Heart right ventricle (tissue), 16 donors: ENCODE measurements at regions not wholly inside any gene's neighbourhood (a gene's known extent, or its start where the extent isn't known, plus 50 kb on each side); places are given as distances from the start of the nearest gene placed in this dataset.
A peak's percentile ranks its signal among the peaks of the same experiment; 100 is the strongest.

Source experiments
- ATAC-seq, 8 donors: fragments of 200-7000 bp; cut with Tn5 transposase; one replicate each; pipeline ENCODE4 v1.9.1; 2020; ENCODE audit warnings: mild to moderate bottlenecking in 8 of 8, moderate library complexity in 8 of 8, moderate number of reproducible peaks in 1 of 8
- DNase-seq, 2 donors: peaks; one replicate each; pipeline ENCODE4 v3.0.0-alpha.2; 2020
- H3K27ac ChIP-seq, 10 donors: fragments of 200-600 bp; sonication (generic) in 2 of 10; one replicate each; pipeline versions ENCODE4 v1.5.0 to v1.8.0; 2020 to 2022; ENCODE audit warnings: mild to moderate bottlenecking in 3 of 10
- H3K27me3 ChIP-seq, 7 donors: fragments of 200-600 bp; one replicate each; pipeline ENCODE4 v1.8.0; 2021 to 2022; ENCODE audit warnings: mild to moderate bottlenecking in 2 of 7
- H3K36me3 ChIP-seq, 9 donors: fragments of 200-600 bp; sonication (generic) in 1 of 9; one replicate each; pipeline versions ENCODE4 v1.5.0 to v1.8.0; 2020 to 2022; ENCODE audit warnings: mild to moderate bottlenecking in 2 of 9
- H3K4me1 ChIP-seq, 9 donors: fragments of 200-600 bp; sonication (generic) in 1 of 9; one replicate each; pipeline versions ENCODE4 v1.5.0 to v1.8.0; 2020 to 2022; ENCODE audit warnings: mild to moderate bottlenecking in 4 of 9
- H3K4me3 ChIP-seq, 10 donors: fragments of 200-600 bp; sonication (generic) in 2 of 10; one replicate each; pipeline versions ENCODE4 v1.5.0 to v1.8.0; 2020 to 2022; ENCODE audit warnings: mild to moderate bottlenecking in 7 of 10, moderate library complexity in 2 of 10
- H3K9me3 ChIP-seq, 11 donors: fragments of 200-600 bp in 10 of 11; sonication (generic) in 2 of 11; one replicate each; pipeline versions ENCODE4 v1.5.0 to v1.8.0; 2013 to 2022; ENCODE audit warnings: mild to moderate bottlenecking in 2 of 11, control low read depth in 1 of 11, moderate library complexity in 1 of 11
- CTCF ChIP-seq, 9 donors: fragments of 200-600 bp; sonication (generic) in 2 of 9; IDR thresholded peaks; one replicate each; pipeline versions ENCODE4 v1.5.0 to v1.8.0; 2021 to 2022; ENCODE audit warnings: antibody characterized with exemption in 9 of 9, mild to moderate bottlenecking in 5 of 9, moderate library complexity in 1 of 9
- WGBS, 2 donors: extraction: QIAGEN DNeasy Blood & Tissue Kit; methylation state at CpG; one replicate each; pipeline ENCODE4 v1.1.7; 2013; ENCODE audit warnings: inconsistent platforms in 1 of 2; 5-methylcytosine and 5-hydroxymethylcytosine counted together
- intact Hi-C, 10 donors: fragments of 100-400 bp; cut with DNase I; formaldehyde crosslinking; loops; one replicate each; pipeline versions ENCODE4 v1.11.1 to v1.14.2; 2022
- donor health status: Arrhythmogenic right ventricular cardiomyopathy.
- donor health status: ischemic (EF 13 %, LVEDD 7.1; RV severe dilation, severe dysfunction).
- donor health status: healthy with polysubstance abuse.
- donor health status: DM: no; HTN: yes; CAD: no.
- donor health status: DM: no; HTN: no; CAD: no.
- donor health status: ischemic (EF 25% LVEDD 6.9; RV normal size, moderate dysfunction).
- donor health status: ischemic (EF 25% LVEDD 5.7; RV mildly dilated, moderate dysfunction).
- donor health status: healthy.
- donor health status: DM: yes; HTN: yes; CAD: no.
- donor health status: Ischemic cardiomyopathy.
- donor health status: ischemic (EF 35%, LVEDD 5.7; RV mildly dilated, moderate dysfunction).
- donor health status: nonischemic (EF 11% LVEDD 7.7; RV severe dilation, severe dysfunction).
- donor health status: DM: yes; HTN: yes; CAD: no.
- donor health status: PGD.
- donor health status: ischemic (EF 29% LVEDD 5.4; RV normal size, mild dysfunction).
- donor health status: nonischemic (EF 23%, LVEDD 6.1; RV moderate dilation, normal function).

GRCh38 chr6:139832493-139833305 lies 458.3 kb upstream of the CITED2 start:
- 93 to 94% methylated on average over 15 of the region's 15 CpGs for WGBS, 2 donors
- peaks cover 0 to 16% (median 10%) of the 10 kb centered on the region in 9 donors for H3K4me1 ChIP-seq
- no peak for TF ChIP-seq CTCF (IDR thresholded peaks at IDR 0.05)
- no peak overlapping the region for H3K27ac ChIP-seq
- no peaks in the 10 kb centered on the region for H3K9me3 ChIP-seq
- no peak for DNase-seq
- H3K36me3 ChIP-seq: no peaks in the 10 kb centered on the region
- intact Hi-C loops: no loop called here
- H3K4me3 ChIP-seq: no peak overlapping the region
- no peaks in the 10 kb centered on the region for H3K27me3 ChIP-seq
- no peak for ATAC-seq

GRCh38 chr6:139829576-139829975 lies 455.1 kb upstream of the CITED2 start:
- ATAC-seq: no peak

GRCh38 chr6:139828751-139829519 lies 454.5 kb upstream of the CITED2 start:
- intact Hi-C loops: no loop called here
- no peak for DNase-seq
- H3K27me3 ChIP-seq: no peaks in the 10 kb centered on the region
- H3K4me1 ChIP-seq: peaks cover 0 to 16% (median 10%) of the 10 kb centered on the region in 9 donors
- no peaks in the 10 kb centered on the region for H3K9me3 ChIP-seq
- no peak overlapping the region for H3K4me3 ChIP-seq
- H3K27ac ChIP-seq: no peak overlapping the region
- no peaks in the 10 kb centered on the region for H3K36me3 ChIP-seq
- WGBS, 2 donors: 58 to 69% methylated on average over 10 of the region's 10 CpGs
- ATAC-seq: peak in 1 of 8 donors; percentile 55
- TF ChIP-seq CTCF (IDR thresholded peaks at IDR 0.05): no peak

More at GRCh38 chr6:139829576-139829975, 455.1 kb upstream of the CITED2 start:
- Histone ChIP-seq H3K4me1 (peaks cover 0 to 16% (median 10%) of the 10 kb centered on the region in 9 donors), H3K9me3 (no peaks in the 10 kb centered on the region), H3K4me3 (no peak overlapping the region), H3K27ac (no peak overlapping the region), H3K27me3 (no peaks in the 10 kb centered on the region), H3K36me3 (no peaks in the 10 kb centered on the region)
- TF ChIP-seq CTCF (IDR thresholded peaks at IDR 0.05): no peak
- DNase-seq: no peak
- 25 to 34% methylated on average over 4 of the region's 4 CpGs for WGBS, 2 donors
- intact Hi-C loops: no loop called here

GRCh38 chr6:139825935-139826374 lies 451.5 kb upstream of the CITED2 start:
- ATAC-seq (no peak), DNase-seq (no peak)
- H3K4me3 ChIP-seq: no peak overlapping the region
- intact Hi-C loops: no loop called here
- H3K9me3 ChIP-seq: no peaks in the 10 kb centered on the region
- no peak overlapping the region for H3K27ac ChIP-seq
- TF ChIP-seq CTCF (IDR thresholded peaks at IDR 0.05): no peak
- peaks cover 0 to 16% (median 10%) of the 10 kb centered on the region in 9 donors for H3K4me1 ChIP-seq
- H3K27me3 ChIP-seq: no peaks in the 10 kb centered on the region
- 94 to 95% methylated on average over 5 of the region's 5 CpGs for WGBS, 2 donors
- no peaks in the 10 kb centered on the region for H3K36me3 ChIP-seq
